Lower leg skin (tissue), 3 donors: ENCODE measurements at regions not wholly inside any gene's neighbourhood (a gene's known extent, or its start where the extent isn't known, plus 50 kb on each side); places are given as distances from the start of the nearest gene placed in this dataset.

Experiments used
- CTCF ChIP-seq, 3 donors: fragments of 450-650 bp; IDR thresholded peaks; one replicate each; pipeline ENCODE4 v1.5.1; 2016; ENCODE audit warnings: antibody characterized with exemption in 3 of 3, mild to moderate bottlenecking in 3 of 3, moderate library complexity in 2 of 3
- POLR2A ChIP-seq, 2 donors: fragments of 450-650 bp; IDR thresholded peaks; one replicate each; pipeline ENCODE4 v1.6.1; 2016 to 2017; ENCODE audit warnings: antibody characterized with exemption in 2 of 2, mild to moderate bottlenecking in 1 of 2, moderate library complexity in 1 of 2

- TF ChIP-seq POLR2A (IDR thresholded peaks at IDR 0.05) = no peak
- no peak for TF ChIP-seq CTCF (IDR thresholded peaks at IDR 0.05)
These were observed 171.2 kb upstream of the CDKN3 start for GRCh38 chr14:54225457-54226060.
